HG02759 (cell line): ENCODE measurements at regions not wholly inside any gene's neighbourhood (a gene's known extent, or its start where the extent isn't known, plus 50 kb on each side); places are given as distances from the start of the nearest gene placed in this dataset.

Experiments
- ATAC-seq: cut with Tn5 transposase; IDR thresholded peaks from one replicate; pipeline ENCODE4 v1.9.1; 2021; ENCODE audit warnings: mild to moderate bottlenecking, moderate library complexity; ENCODE audit not compliant: unreplicated experiment

GRCh38 chr3:159637883-159638542, 350.6 kb upstream of the IL12A start:
- ATAC-seq: no peak

GRCh38 chr3:159640225-159640624, 348.4 kb upstream of the IL12A start:
- ATAC-seq: no peak

- no peak for ATAC-seq
Measured at GRCh38 chr3:159643406-159643805, 345.2 kb upstream of the IL12A start.

GRCh38 chr3:159645874-159646273, 342.8 kb upstream of the IL12A start:
- ATAC-seq: no peak

GRCh38 chr3:159649951-159650350, 338.7 kb upstream of the IL12A start:
- no peak for ATAC-seq

- no peak for ATAC-seq
Measured at GRCh38 chr3:159650726-159651125, 337.9 kb upstream of the IL12A start.

GRCh38 chr3:159652452-159652851, 336.2 kb upstream of the IL12A start:
- ATAC-seq: no peak

- ATAC-seq: no peak
Measured at GRCh38 chr3:159654183-159655134, 334.2 kb upstream of the IL12A start.

GRCh38 chr3:159655202-159655601, 333.4 kb upstream of the IL12A start:
- no peak for ATAC-seq

GRCh38 chr3:159657176-159657575, 331.5 kb upstream of the IL12A start:
- ATAC-seq: no peak

- ATAC-seq: no peak
Measured at GRCh38 chr3:159657629-159658028, 331.0 kb upstream of the IL12A start.

GRCh38 chr3:159660326-159660725, 328.3 kb upstream of the IL12A start:
- ATAC-seq: no peak

- ATAC-seq: no peak
Measured at GRCh38 chr3:159660901-159661300, 327.7 kb upstream of the IL12A start.

- no peak for ATAC-seq
Measured at GRCh38 chr3:159662549-159662948, 326.1 kb upstream of the IL12A start.

- no peak for ATAC-seq
Measured at GRCh38 chr3:159664006-159664405, 324.6 kb upstream of the IL12A start.

GRCh38 chr3:159664653-159665052, 324.0 kb upstream of the IL12A start:
- ATAC-seq: no peak

- ATAC-seq: no peak
Measured at GRCh38 chr3:159667261-159667660, 321.4 kb upstream of the IL12A start.

- no peak for ATAC-seq
Measured at GRCh38 chr3:159668461-159668860, 320.2 kb upstream of the IL12A start.

- ATAC-seq: no peak
Measured at GRCh38 chr3:159668990-159669476, 319.6 kb upstream of the IL12A start.

GRCh38 chr3:159669766-159670165, 318.9 kb upstream of the IL12A start:
- no peak for ATAC-seq

- no peak for ATAC-seq
Measured at GRCh38 chr3:159672728-159673688, 315.6 kb upstream of the IL12A start.
